H1 (cell line): ENCODE measurements at regions not wholly inside any gene's neighbourhood (a gene's known extent, or its start where the extent isn't known, plus 50 kb on each side); places are given as distances from the start of the nearest gene placed in this dataset.

Source experiments
- CTCF ChIA-PET: fragments of 300-600 bp; sonication (Branson Sonifier 250); formaldehyde crosslinking; loops from one replicate; lab custom pipeline; 2021; ENCODE audit not compliant: partially characterized antibody; lab: Charles Lee
- POLR2A ChIA-PET: fragments of 300-600 bp; sonication (Branson Sonifier 250); formaldehyde crosslinking; loops from one replicate; lab custom pipeline; 2021; ENCODE audit warnings: inconsistent platforms; ENCODE audit not compliant: partially characterized antibody; lab: Charles Lee
- DNase-seq, 2 experiments: peaks; one replicate each; pipeline versions ENCODE4 v3.0.0 to v3.0.0-alpha.2; 2010 to 2022; ENCODE audit warnings: low spot score in 2 of 2, low read depth in 1 of 2, mixed read lengths in 1 of 2
- FAIRE-seq: peaks from 2 replicates; lab custom pipeline; 2011; peaks lifted over from hg19 to GRCh38; lab: Jason Lieb, UNC
- H2AFZ ChIP-seq: 2 replicates; pipeline ENCODE4 v1.8.1; 2012; ENCODE audit warnings: low read length, inconsistent platforms
- H2AK5ac ChIP-seq: 2 replicates; pipeline ENCODE4 v1.6.1; 2013; ENCODE audit warnings: low read depth, low read length
- H2BK120ac ChIP-seq: replicated peaks from 2 replicates; pipeline ENCODE3; 2013; ENCODE audit warnings: low read depth, low read length, inconsistent platforms
- H2BK12ac ChIP-seq: 2 replicates; pipeline ENCODE4 v1.6.1; 2013; ENCODE audit warnings: low read depth, low read length
- H2BK15ac ChIP-seq: 2 replicates; pipeline ENCODE4 v1.6.1; 2013; ENCODE audit warnings: low read length
- H2BK20ac ChIP-seq: 2 replicates; pipeline ENCODE4 v1.6.1; 2013; ENCODE audit warnings: low read length
- H2BK5ac ChIP-seq: 2 replicates; pipeline ENCODE4 v1.6.1; 2013; ENCODE audit warnings: low read depth, low read length
- H3K14ac ChIP-seq: 2 replicates; pipeline ENCODE4 v1.6.1; 2013; ENCODE audit warnings: inconsistent platforms; ENCODE audit not compliant: insufficient read length
- H3K18ac ChIP-seq: 2 replicates; pipeline ENCODE4 v1.6.1; 2013; ENCODE audit warnings: low read length; ENCODE audit errors: extremely low read depth
- H3K23ac ChIP-seq: 2 replicates; pipeline ENCODE4 v1.6.1; 2013; ENCODE audit warnings: inconsistent platforms; ENCODE audit not compliant: insufficient read length
- H3K23me2 ChIP-seq: 2 replicates; pipeline ENCODE4 v1.6.1; 2013; ENCODE audit warnings: low read depth, low read length
- H3K27ac ChIP-seq: 2 replicates; pipeline ENCODE4 v1.6.1; 2011; ENCODE audit warnings: low read depth, low read length, inconsistent platforms
- H3K27me3 ChIP-seq, 4 experiments: replicated peaks in 1 of 4; 1 replicate in 1 of 4; 2 replicates in 3 of 4; pipeline versions ENCODE4 v1.6.1 to v1.8.1; 2011 to 2013; ENCODE audit warnings: low read length in 3 of 4, mild to moderate bottlenecking in 3 of 4, inconsistent platforms in 2 of 4, mixed read lengths in 2 of 4, moderate library complexity in 1 of 4; ENCODE audit not compliant: control insufficient read depth in 3 of 4, insufficient read depth in 3 of 4; ENCODE audit errors: extremely low read depth in 1 of 4
- H3K36me3 ChIP-seq, 4 experiments: 2 replicates each; pipeline versions ENCODE4 v1.6.1 to v1.8.1; 2011 to 2013; ENCODE audit warnings: mild to moderate bottlenecking in 4 of 4, low read length in 3 of 4, moderate library complexity in 2 of 4, control low read depth in 1 of 4, inconsistent platforms in 1 of 4; ENCODE audit not compliant: insufficient read depth in 4 of 4, control insufficient read depth in 2 of 4
- H3K4ac ChIP-seq: replicated peaks from 2 replicates; pipeline ENCODE3; 2013; ENCODE audit warnings: low read length, low read depth, mixed read lengths, inconsistent platforms; ENCODE audit not compliant: insufficient read length
- H3K4me1 ChIP-seq, 4 experiments: replicated peaks in 1 of 4; 1 replicate in 1 of 4; 2 replicates in 3 of 4; pipeline versions ENCODE4 v1.6.1 to v1.8.1; 2011 to 2013; ENCODE audit warnings: low read length in 3 of 4, inconsistent platforms in 2 of 4, mixed read lengths in 1 of 4; ENCODE audit not compliant: insufficient read depth in 4 of 4, control insufficient read depth in 3 of 4
- H3K4me2 ChIP-seq, 2 experiments: 2 replicates each; pipeline versions ENCODE4 v1.6.1 to v1.8.1; 2011 to 2013; ENCODE audit warnings: low read depth in 2 of 2, low read length in 2 of 2, control low read depth in 1 of 2, inconsistent platforms in 1 of 2, mild to moderate bottlenecking in 1 of 2; ENCODE audit not compliant: insufficient read depth in 1 of 2
- H3K4me3 ChIP-seq, 4 experiments: fragments of 200-600, 300-600 bp in 1 of 4; sonication (generic), shearing (Covaris generic), sonication (Bioruptor Twin) in 1 of 4; 2 replicates each; pipeline versions ENCODE4 v1.5.1 to v1.8.1; 2011 to 2016; ENCODE audit warnings: low read length in 4 of 4, low read depth in 3 of 4, control low read depth in 2 of 4, inconsistent platforms in 2 of 4, mild to moderate bottlenecking in 2 of 4, mixed read lengths in 1 of 4, moderate library complexity in 1 of 4; ENCODE audit not compliant: insufficient read depth in 2 of 4; ENCODE audit errors: extremely low read depth in 1 of 4
- H3K56ac ChIP-seq: replicated peaks from 2 replicates; pipeline ENCODE3; 2013; ENCODE audit warnings: low read depth, mild to moderate bottlenecking, mixed read lengths, low read length, inconsistent platforms; ENCODE audit not compliant: insufficient read length
- H3K79me1 ChIP-seq: 2 replicates; pipeline ENCODE4 v1.6.1; 2013; ENCODE audit warnings: low read depth, low read length, control low read depth
- H3K79me2 ChIP-seq, 2 experiments: 2 replicates each; pipeline versions ENCODE4 v1.6.1 to v1.8.1; 2012 to 2013; ENCODE audit warnings: low read length in 2 of 2, mild to moderate bottlenecking in 2 of 2, inconsistent platforms in 1 of 2; ENCODE audit not compliant: insufficient read depth in 2 of 2, control insufficient read depth in 1 of 2
- H3K9ac ChIP-seq, 4 experiments: replicated peaks in 1 of 4; 1 replicate in 1 of 4; 2 replicates in 3 of 4; pipeline versions ENCODE4 v1.6.1 to v1.8.1; 2011 to 2013; ENCODE audit warnings: low read depth in 3 of 4, low read length in 3 of 4, control low read depth in 2 of 4, mild to moderate bottlenecking in 2 of 4, moderate library complexity in 2 of 4, inconsistent platforms in 1 of 4; ENCODE audit errors: extremely low read depth in 1 of 4
- H3K9me3 ChIP-seq, 2 experiments: 2 replicates each; pipeline versions ENCODE4 v1.6.1 to v1.8.1; 2012 to 2013; ENCODE audit warnings: mild to moderate bottlenecking in 2 of 2, moderate library complexity in 2 of 2, control low read depth in 1 of 2, inconsistent platforms in 1 of 2, low read depth in 1 of 2, low read length in 1 of 2, mixed read lengths in 1 of 2; ENCODE audit not compliant: insufficient read depth in 2 of 2
- H4K20me1 ChIP-seq, 2 experiments: replicated peaks in 1 of 2; 2 replicates each; pipeline versions ENCODE3 to v1.8.1; 2011 to 2013; ENCODE audit warnings: inconsistent platforms in 2 of 2, low read length in 2 of 2, mild to moderate bottlenecking in 1 of 2; ENCODE audit not compliant: insufficient read depth in 2 of 2, control insufficient read depth in 1 of 2
- H4K5ac ChIP-seq: 2 replicates; pipeline ENCODE4 v1.6.1; 2013; ENCODE audit warnings: low read length, low read depth, mixed read lengths, inconsistent platforms; ENCODE audit not compliant: insufficient read length
- H4K8ac ChIP-seq: 2 replicates; pipeline ENCODE4 v1.8.0; 2013; ENCODE audit warnings: mild to moderate bottlenecking, moderate library complexity, low read length, inconsistent platforms; ENCODE audit not compliant: insufficient read depth; ENCODE audit errors: extremely low read depth
- H4K91ac ChIP-seq: replicated peaks from 2 replicates; pipeline ENCODE3; 2013; ENCODE audit warnings: low read length, mixed read lengths, inconsistent platforms; ENCODE audit not compliant: insufficient read length
- ASH2L ChIP-seq: fragments of 200-600, 300-600 bp; sonication (generic); IDR thresholded peaks from one replicate; pipeline ENCODE4 v1.7.1; 2017; ENCODE audit warnings: low read length
- BRCA1 ChIP-seq: IDR thresholded peaks from 2 replicates; pipeline ENCODE4 v1.6.1; 2012; ENCODE audit warnings: low read depth, low read length, improper control_type of control experiment
- CHD2 ChIP-seq: IDR thresholded peaks from 2 replicates; pipeline ENCODE4 v1.6.1; 2012; ENCODE audit warnings: low read length, improper control_type of control experiment
- CTBP2 ChIP-seq: IDR thresholded peaks from 2 replicates; pipeline ENCODE4 v1.7.0; 2011; ENCODE audit warnings: borderline replicate concordance, mild to moderate bottlenecking, moderate library complexity, mixed read lengths, low read length; ENCODE audit not compliant: insufficient read depth, insufficient read length
- EGR1 ChIP-seq: IDR thresholded peaks from 2 replicates; pipeline ENCODE4 v1.6.1; 2011; ENCODE audit warnings: low read depth, low read length, borderline replicate concordance
- GABPA ChIP-seq: IDR thresholded peaks from 2 replicates; pipeline ENCODE4 v1.6.1; 2011; ENCODE audit warnings: mild to moderate bottlenecking, low read length, moderate library complexity, borderline replicate concordance; ENCODE audit not compliant: insufficient read depth
- MAFK ChIP-seq: IDR thresholded peaks from 2 replicates; pipeline ENCODE4 v1.6.1; 2012; ENCODE audit warnings: low read depth, mild to moderate bottlenecking, improper control_type of control experiment, low read length
- NRF1 ChIP-seq: IDR thresholded peaks from 2 replicates; pipeline ENCODE4 v1.6.1; 2011; ENCODE audit warnings: mild to moderate bottlenecking, low read depth, low read length, improper control_type of control experiment
- POU5F1 ChIP-seq: IDR thresholded peaks from 2 replicates; pipeline ENCODE4 v1.6.1; 2011; ENCODE audit warnings: low read depth, mild to moderate bottlenecking, low read length, moderate library complexity
- RBBP5 ChIP-seq: IDR thresholded peaks from 2 replicates; pipeline ENCODE4 v1.7.1; 2012; ENCODE audit warnings: low read depth, mild to moderate bottlenecking, inconsistent platforms, low read length, moderate library complexity, borderline replicate concordance
- RXRA ChIP-seq: IDR thresholded peaks from 2 replicates; pipeline ENCODE4 v1.6.1; 2011; ENCODE audit warnings: low read depth, mild to moderate bottlenecking, low read length, moderate library complexity; ENCODE audit not compliant: insufficient read depth
- SIRT6 ChIP-seq: IDR thresholded peaks from one replicate; pipeline ENCODE4 v1.7.1; 2012; ENCODE audit warnings: low read length, inconsistent platforms
- SUZ12 ChIP-seq: fragments of 200-600 bp; sonication (generic); IDR thresholded peaks from 2 replicates; pipeline ENCODE4 v1.6.1; 2012; ENCODE audit warnings: mild to moderate bottlenecking, inconsistent platforms, low read length, moderate library complexity, mixed read lengths
- TAF7 ChIP-seq: optimal IDR thresholded peaks from 2 replicates; pipeline ENCODE3; 2011; ENCODE audit warnings: low read depth, mild to moderate bottlenecking, inconsistent platforms, low read length, moderate library complexity, borderline replicate concordance
- TCF12 ChIP-seq: IDR thresholded peaks from 2 replicates; pipeline ENCODE4 v1.6.1; 2011; ENCODE audit warnings: low read depth, mild to moderate bottlenecking, low read length
- TEAD4 ChIP-seq: IDR thresholded peaks from 2 replicates; pipeline ENCODE4 v1.6.1; 2012; ENCODE audit warnings: low read depth, low read length, inconsistent platforms, mixed read lengths
- WGBS, 2 experiments: shearing (Covaris generic) in 1 of 2; methylation state at CpG; one replicate each; pipeline versions ENCODE4 v1.1.6 to v1.1.7; 2013 to 2015; ENCODE audit warnings: low lambda C conversion rate in 2 of 2, mixed read lengths in 2 of 2, inconsistent platforms in 1 of 2, low coverage in 1 of 2, missing lambda C conversion rate in 1 of 2; ENCODE audit not compliant: insufficient replicate concordance in 2 of 2, insufficient coverage in 1 of 2, insufficient read length in 1 of 2; ENCODE audit errors: extremely low coverage in 1 of 2, missing lambda C conversion rate in 1 of 2; 5-methylcytosine and 5-hydroxymethylcytosine counted together

GRCh38 chr5:142498298-142498697, 173.5 kb upstream of the SPRY4 start:
- Histone ChIP-seq H4K20me1 (no peaks in the 10 kb centered on the region), H3K56ac (no peak overlapping the region), H2BK5ac (no peak overlapping the region), H2BK12ac (no peak overlapping the region), H2AK5ac (no peak overlapping the region), H3K23me2 (no peaks in the 10 kb centered on the region), H4K8ac (no peak overlapping the region), H2BK120ac (no peak overlapping the region), H4K91ac (no peak overlapping the region), H4K5ac (no peak overlapping the region), H3K36me3 (no peaks in the 10 kb centered on the region), H3K27ac (no peak overlapping the region), H3K4ac (no peak overlapping the region), H3K79me2 (no peaks in the 10 kb centered on the region), H2BK20ac (0 out of 2 replicates have a peak overlapping the region, but pooled peaks have one; percentile 56), H3K9me3 (no peaks in the 10 kb centered on the region), H2AFZ (no peak overlapping the region), H3K18ac (no peak overlapping the region), H3K23ac (no peak overlapping the region), H2BK15ac (0 out of 2 replicates have a peak overlapping the region, but pooled peaks have one; percentile 53), H3K4me3 (no peak overlapping the region), H3K79me1 (no peaks in the 10 kb centered on the region), H3K27me3 (no peaks in the 10 kb centered on the region), H3K9ac (no peak overlapping the region), H3K4me2 (no peak overlapping the region), H3K14ac (no peak overlapping the region), H3K4me1 (peaks cover 0 to 11% (median 2%) of the 10 kb centered on the region in 4 experiments; a peak in 1 of 7 replicates)
- FAIRE-seq: no peak
- no peak for DNase-seq
- WGBS, 2 experiments: 92% methylated on average over 3 of the region's 3 CpGs; no CpG with 5 or more reads in 1 of the 2 experiments
- ChIA-PET CTCF (interaction anchor here (0.9 kb wide), 1 partner anchor 51 kb away, joined by 3 read pairs; no protein-coding TSS in a partner anchor), POLR2A (interaction anchor here (0.7 kb wide), 1 partner anchor 12 kb away, joined by 3 read pairs; no protein-coding TSS in a partner anchor)
- no peak for TF ChIP-seq ASH2L
- no peak for TF ChIP-seq EGR1
- no peak for TF ChIP-seq GABPA
- no peak for TF ChIP-seq CTBP2
- no peak for TF ChIP-seq RBBP5
- no peak for TF ChIP-seq TCF12
- no peak for TF ChIP-seq NRF1
- no peak for TF ChIP-seq SUZ12
- no peak for TF ChIP-seq BRCA1
- TF ChIP-seq TEAD4: no peak
- TF ChIP-seq RXRA: no peak
- TF ChIP-seq MAFK: no peak
- TF ChIP-seq SIRT6: no peak
- no peak for TF ChIP-seq CHD2
- no peak for TF ChIP-seq POU5F1
- TF ChIP-seq TAF7: no peak
